Activated B cell treated with CpG ODN at 0.5 μM for 24 hours (primary cell): ENCODE measurements at regions not wholly inside any gene's neighbourhood (a gene's known extent, or its start where the extent isn't known, plus 50 kb on each side); places are given as distances from the start of the nearest gene placed in this dataset.

Source experiments
- ATAC-seq: fragments of 200-7000 bp; cut with Tn5 transposase; one replicate; pipeline ENCODE4 v1.10.0; 2021; ENCODE audit warnings: low read depth, mild to moderate bottlenecking, moderate library complexity
- CTCF ChIA-PET: fragments of 350-600 bp; sonication (Branson Sonifier 250); formaldehyde crosslinking; loops from one replicate; lab custom pipeline; 2021; ENCODE audit warnings: antibody characterized with exemption; lab: Charles Lee
- POLR2A ChIA-PET: fragments of 350-600 bp; sonication (Branson Sonifier 250); formaldehyde crosslinking; loops from one replicate; lab custom pipeline; 2021; ENCODE audit warnings: antibody characterized with exemption; lab: Charles Lee
- DNase-seq: peaks from one replicate; pipeline ENCODE4 v3.0.0; 2022
- H3K27ac Mint-ChIP-seq: one replicate; pipeline ENCODE4 v1.8.0; 2020; ENCODE audit warnings: mixed read lengths
- H3K27me3 Mint-ChIP-seq: one replicate; pipeline ENCODE4 v1.8.0; 2021; ENCODE audit warnings: mixed read lengths
- H3K36me3 Mint-ChIP-seq: one replicate; pipeline ENCODE4 v1.8.0; 2021; ENCODE audit warnings: low read depth, mixed read lengths
- H3K4me1 Mint-ChIP-seq: one replicate; pipeline ENCODE4 v1.8.0; 2021; ENCODE audit warnings: mixed read lengths
- H3K4me3 Mint-ChIP-seq: one replicate; pipeline ENCODE4 v1.8.0; 2020; ENCODE audit warnings: mild to moderate bottlenecking, mixed read lengths
- H3K9me3 Mint-ChIP-seq: one replicate; pipeline ENCODE4 v1.8.0; 2020; ENCODE audit warnings: mixed read lengths
- intact Hi-C: fragments of 100-400 bp; cut with micrococcal nuclease; formaldehyde crosslinking; loops from one replicate; pipeline ENCODE4 v1.15.1; 2024
- TF ChIP-seq, protein P1 (sequence below): fragments of 200-600 bp; IDR thresholded peaks from one replicate; pipeline ENCODE4 v1.8.0; 2022; ENCODE audit warnings: antibody characterized with exemption, mild to moderate bottlenecking

DNA sequence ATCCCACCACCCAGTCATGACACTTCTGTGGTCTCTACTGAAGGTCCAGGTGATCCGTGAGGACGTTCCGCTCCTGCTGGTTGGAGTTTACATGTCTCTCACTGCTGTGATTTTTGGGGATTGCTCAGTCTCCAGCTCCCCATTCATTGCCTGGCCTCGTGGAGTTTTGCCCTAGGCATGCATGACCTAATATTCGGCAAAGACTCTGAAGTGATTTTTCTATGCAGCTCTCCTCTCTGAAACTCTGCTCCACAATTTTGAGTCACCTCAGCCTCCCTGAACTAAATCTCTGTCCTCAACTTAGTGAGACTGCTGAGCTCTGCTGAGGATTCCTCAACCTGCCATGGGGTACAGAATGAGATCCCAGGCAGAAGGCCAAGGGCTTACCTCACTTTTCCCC, 174.4 kb upstream of the FGGY start:
- Mint-ChIP-seq H3K4me1 (no peaks in the 10 kb centered on the region), H3K9me3 (no peaks in the 10 kb centered on the region)

DNA sequence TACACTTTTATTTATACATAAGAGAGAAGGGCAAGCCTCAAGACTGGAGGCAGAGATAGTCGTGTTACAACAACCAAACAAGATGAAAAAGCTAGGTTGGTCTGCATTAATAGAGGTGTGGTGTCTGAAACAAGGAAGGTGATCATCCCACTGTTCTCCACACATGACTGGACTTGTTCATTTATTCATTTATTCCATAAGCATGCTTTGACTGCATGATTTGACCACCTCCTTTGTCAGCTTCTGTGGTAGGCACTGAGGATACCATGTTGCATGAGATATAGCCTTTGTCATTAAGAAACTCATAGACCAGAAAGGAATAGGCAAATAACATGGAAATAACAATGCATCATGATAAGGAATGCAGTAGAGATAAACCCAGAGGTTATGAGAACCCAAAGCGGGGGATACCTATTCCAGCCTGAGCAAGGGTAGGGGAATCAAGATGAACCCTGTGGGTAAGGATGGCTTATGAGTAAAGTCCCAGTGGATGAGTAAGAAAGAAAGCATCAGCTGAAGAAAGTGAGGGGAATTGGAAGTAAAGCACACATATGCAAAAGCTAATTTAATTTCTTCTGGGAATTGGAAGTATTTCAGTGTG, 173.7 kb upstream of the FGGY start:
- Mint-ChIP-seq H3K4me1 (no peaks in the 10 kb centered on the region), H3K4me3 (no peak overlapping the region), H3K9me3 (no peaks in the 10 kb centered on the region), H3K27me3 (no peaks in the 10 kb centered on the region), H3K27ac (no peak overlapping the region), H3K36me3 (no peaks in the 10 kb centered on the region)
- TF ChIP-seq, protein P1, sequence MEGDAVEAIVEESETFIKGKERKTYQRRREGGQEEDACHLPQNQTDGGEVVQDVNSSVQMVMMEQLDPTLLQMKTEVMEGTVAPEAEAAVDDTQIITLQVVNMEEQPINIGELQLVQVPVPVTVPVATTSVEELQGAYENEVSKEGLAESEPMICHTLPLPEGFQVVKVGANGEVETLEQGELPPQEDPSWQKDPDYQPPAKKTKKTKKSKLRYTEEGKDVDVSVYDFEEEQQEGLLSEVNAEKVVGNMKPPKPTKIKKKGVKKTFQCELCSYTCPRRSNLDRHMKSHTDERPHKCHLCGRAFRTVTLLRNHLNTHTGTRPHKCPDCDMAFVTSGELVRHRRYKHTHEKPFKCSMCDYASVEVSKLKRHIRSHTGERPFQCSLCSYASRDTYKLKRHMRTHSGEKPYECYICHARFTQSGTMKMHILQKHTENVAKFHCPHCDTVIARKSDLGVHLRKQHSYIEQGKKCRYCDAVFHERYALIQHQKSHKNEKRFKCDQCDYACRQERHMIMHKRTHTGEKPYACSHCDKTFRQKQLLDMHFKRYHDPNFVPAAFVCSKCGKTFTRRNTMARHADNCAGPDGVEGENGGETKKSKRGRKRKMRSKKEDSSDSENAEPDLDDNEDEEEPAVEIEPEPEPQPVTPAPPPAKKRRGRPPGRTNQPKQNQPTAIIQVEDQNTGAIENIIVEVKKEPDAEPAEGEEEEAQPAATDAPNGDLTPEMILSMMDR, result no peak
- ChIA-PET POLR2A (interaction anchor here (0.6 kb wide), 1 partner anchor 23 kb away, joined by 3 read pairs; no protein-coding TSS in a partner anchor), CTCF (no interaction called here)
- no peak for DNase-seq
- intact Hi-C loops, result no loop called here
- no peak for ATAC-seq

More for the DNA sequence above, 174.4 kb upstream of the FGGY start:
- no peak for ATAC-seq
- H3K36me3 Mint-ChIP-seq, result no peaks in the 10 kb centered on the region
- TF ChIP-seq, protein P1, result no peak
- DNase-seq, result no peak
- H3K27ac Mint-ChIP-seq, result no peak overlapping the region
- intact Hi-C loops, result no loop called here
- ChIA-PET POLR2A (interaction anchor here (0.6 kb wide), 1 partner anchor 24 kb away, joined by 3 read pairs; no protein-coding TSS in a partner anchor), CTCF (no interaction called here)
- H3K4me3 Mint-ChIP-seq, result no peak overlapping the region
- H3K27me3 Mint-ChIP-seq, result no peaks in the 10 kb centered on the region

DNA sequence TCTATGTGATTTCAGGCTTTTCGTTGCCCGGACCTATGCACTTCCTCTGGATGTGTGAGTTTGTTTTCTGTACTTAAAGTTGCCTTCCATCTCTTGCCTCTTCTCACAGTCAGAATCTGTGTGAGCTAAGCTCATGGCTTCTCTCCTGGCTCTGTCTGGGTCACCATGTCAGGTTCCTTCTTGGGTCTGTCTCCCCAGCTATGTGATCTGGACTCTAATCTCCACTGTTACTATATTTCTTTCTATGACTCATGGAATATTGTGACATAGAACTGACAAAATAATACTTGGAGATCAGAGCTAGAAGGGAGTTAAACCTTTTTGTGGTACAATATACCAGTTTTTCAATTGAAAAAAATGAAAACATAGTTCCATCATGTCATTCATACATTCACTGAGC, 172.7 kb upstream of the FGGY start:
- H3K27ac Mint-ChIP-seq, result no peak overlapping the region
- H3K9me3 Mint-ChIP-seq, result no peaks in the 10 kb centered on the region
- ATAC-seq (no peak), DNase-seq (no peak)
- no peaks in the 10 kb centered on the region for H3K27me3 Mint-ChIP-seq
- TF ChIP-seq, protein P1, result no peak
- H3K4me1 Mint-ChIP-seq, result no peaks in the 10 kb centered on the region
- POLR2A ChIA-PET, result no interaction called here
- intact Hi-C loops, result no loop called here
- CTCF ChIA-PET, result no interaction called here
- H3K4me3 Mint-ChIP-seq, result no peak overlapping the region
- H3K36me3 Mint-ChIP-seq, result no peaks in the 10 kb centered on the region

DNA sequence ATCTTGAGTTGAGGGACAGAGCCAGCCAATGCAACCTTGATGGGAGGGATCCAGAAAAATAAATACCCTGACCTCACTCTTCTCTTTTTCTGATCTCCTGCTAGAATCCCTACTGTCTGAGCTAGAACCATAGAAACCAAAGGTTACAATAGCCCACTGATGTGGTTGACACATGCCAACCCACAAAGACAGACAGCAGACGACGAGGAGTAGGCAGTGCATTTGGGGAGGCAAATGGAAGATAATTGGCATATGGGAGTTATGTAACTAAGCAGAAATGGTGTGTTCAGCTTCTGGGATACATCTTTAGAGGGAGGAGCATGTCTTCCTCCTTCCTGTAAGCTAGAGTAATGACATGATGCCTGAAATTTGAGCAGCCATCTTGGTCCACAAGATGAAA, 171.7 kb upstream of the FGGY start:
- Mint-ChIP-seq H3K36me3 (no peaks in the 10 kb centered on the region), H3K4me3 (no peak overlapping the region), H3K9me3 (no peaks in the 10 kb centered on the region), H3K27me3 (no peaks in the 10 kb centered on the region), H3K27ac (no peak overlapping the region), H3K4me1 (no peaks in the 10 kb centered on the region)
- CTCF ChIA-PET, result no interaction called here
- ATAC-seq (no peak), DNase-seq (no peak)
- POLR2A ChIA-PET, result interaction anchor here (0.6 kb wide), 1 partner anchor 18 kb away, joined by 6 read pairs; no protein-coding TSS in a partner anchor
- intact Hi-C loops, result no loop called here
- TF ChIP-seq, protein P1, result no peak

DNA sequence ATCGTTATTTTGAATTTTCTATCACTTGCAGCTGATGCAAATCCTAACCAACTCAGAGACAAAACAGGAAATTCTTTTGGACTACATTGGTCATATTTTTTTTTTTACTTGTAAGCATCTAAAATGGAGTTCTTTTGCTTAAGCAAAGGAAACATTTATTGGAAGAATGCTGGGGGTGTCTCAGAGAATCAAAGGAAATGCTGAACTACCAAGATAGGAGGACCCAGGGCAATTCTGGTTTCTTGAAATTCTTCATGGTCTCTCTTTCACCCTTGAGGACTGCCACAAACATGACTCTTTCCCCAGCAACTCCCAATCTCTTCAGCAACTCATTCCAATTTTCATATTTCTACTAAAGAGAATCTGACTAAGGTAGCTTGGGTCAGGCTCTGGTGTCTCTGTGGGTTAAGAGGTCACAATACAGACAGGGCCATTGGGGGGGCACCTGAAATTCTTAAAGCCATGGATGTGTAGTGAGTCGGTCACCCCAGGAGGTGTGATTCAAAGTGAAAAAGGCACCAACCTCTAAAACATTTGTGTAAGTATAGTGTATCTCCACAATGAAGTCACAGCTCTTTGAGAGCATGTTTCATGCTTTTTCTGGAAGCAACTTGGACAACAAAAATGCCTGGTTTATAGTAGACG, 171.1 kb upstream of the FGGY start:
- ChIA-PET POLR2A (no interaction called here), CTCF (no interaction called here)
- H3K4me3 Mint-ChIP-seq, result no peak overlapping the region
- TF ChIP-seq, protein P1, result no peak
- no peaks in the 10 kb centered on the region for H3K27me3 Mint-ChIP-seq
- H3K9me3 Mint-ChIP-seq, result no peaks in the 10 kb centered on the region
- intact Hi-C loops, result no loop called here
- DNase-seq, result no peak
- no peak overlapping the region for H3K27ac Mint-ChIP-seq
- no peak for ATAC-seq
- no peaks in the 10 kb centered on the region for H3K4me1 Mint-ChIP-seq
- no peaks in the 10 kb centered on the region for H3K36me3 Mint-ChIP-seq
